Upper lobe of right lung (tissue), 1 donor: ENCODE measurements at regions not wholly inside any gene's neighbourhood (a gene's known extent, or its start where the extent isn't known, plus 50 kb on each side); places are given as distances from the start of the nearest gene placed in this dataset.
"Not testable (repeated sequence)": the region's sequence is repeated elsewhere in the genome, so short reads cannot be mapped to it uniquely, and the experiment has no call there.

Source experiments
- ATAC-seq: fragments of 200-7000 bp; cut with Tn5 transposase; one replicate; pipeline ENCODE4 v1.9.1; 2020; ENCODE audit warnings: mild to moderate bottlenecking, moderate library complexity
- DNase-seq: peaks from one replicate; pipeline ENCODE4 v3.0.0-alpha.2; 2020
- H3K27ac ChIP-seq: fragments of 200-600 bp; one replicate; pipeline ENCODE4 v1.8.0; 2022
- H3K27me3 ChIP-seq: fragments of 200-600 bp; one replicate; pipeline ENCODE4 v1.8.0; 2022; ENCODE audit warnings: mild to moderate bottlenecking
- H3K36me3 ChIP-seq: fragments of 200-600 bp; one replicate; pipeline ENCODE4 v1.8.0; 2022
- H3K4me1 ChIP-seq: fragments of 200-600 bp; one replicate; pipeline ENCODE4 v1.8.0; 2022
- H3K4me3 ChIP-seq: fragments of 200-600 bp; one replicate; pipeline ENCODE4 v1.8.0; 2022; ENCODE audit warnings: mild to moderate bottlenecking
- H3K9me3 ChIP-seq: fragments of 200-600 bp; one replicate; pipeline ENCODE4 v1.8.0; 2022
- CTCF ChIP-seq: fragments of 200-600 bp; IDR thresholded peaks from one replicate; pipeline ENCODE4 v1.8.0; 2022; ENCODE audit warnings: antibody characterized with exemption
- intact Hi-C: fragments of 100-400 bp; cut with DNase I; formaldehyde crosslinking; loops from one replicate; pipeline ENCODE4 v1.11.0; 2022
- donor health status: DM: no; HTN: yes; CAD: no; lungs with severe emphysema.

- TF ChIP-seq CTCF: no peak
- H3K27me3 ChIP-seq: no peaks in the 10 kb centered on the region
- H3K9me3 ChIP-seq: no peaks in the 10 kb centered on the region
- DNase-seq (no peak), ATAC-seq (no peak)
- H3K4me1 ChIP-seq: peaks cover 14% of the 10 kb centered on the region
- no peaks in the 10 kb centered on the region for H3K36me3 ChIP-seq
- peak overlapping the region; percentile 70 for H3K27ac ChIP-seq
- no peak overlapping the region for H3K4me3 ChIP-seq
- intact Hi-C loops: no loop called here
These were observed 403.6 kb downstream of the SPRY2 start for GRCh38 chr13:79937311-79937710.

- intact Hi-C loops: no loop called here
- H3K4me1 ChIP-seq: peaks cover 14% of the 10 kb centered on the region
- DNase-seq (no peak), ATAC-seq (peak; percentile 90)
- H3K9me3 ChIP-seq: no peaks in the 10 kb centered on the region
- no peak for TF ChIP-seq CTCF
- no peaks in the 10 kb centered on the region for H3K27me3 ChIP-seq
- no peak overlapping the region for H3K4me3 ChIP-seq
- H3K36me3 ChIP-seq: no peaks in the 10 kb centered on the region
- H3K27ac ChIP-seq: peak overlapping the region; percentile 70
These were observed 404.4 kb downstream of the SPRY2 start for GRCh38 chr13:79936368-79937136.

GRCh38 chr13:79935121-79935520, 405.8 kb downstream of the SPRY2 start:
- no peak overlapping the region for H3K4me3 ChIP-seq
- H3K36me3 ChIP-seq: no peaks in the 10 kb centered on the region
- no peak for DNase-seq
- no peak overlapping the region for H3K27ac ChIP-seq
- H3K27me3 ChIP-seq: no peaks in the 10 kb centered on the region
- H3K4me1 ChIP-seq: peaks cover 14% of the 10 kb centered on the region
- intact Hi-C loops: no loop called here
- no peak for TF ChIP-seq CTCF
- no peak for ATAC-seq
- peaks cover 4% of the 10 kb centered on the region for H3K9me3 ChIP-seq

- Histone ChIP-seq H3K9me3 (peaks cover 4% of the 10 kb centered on the region), H3K27ac (no peak overlapping the region), H3K27me3 (no peaks in the 10 kb centered on the region), H3K4me3 (no peak overlapping the region), H3K36me3 (no peaks in the 10 kb centered on the region), H3K4me1 (peaks cover 14% of the 10 kb centered on the region)
- DNase-seq: no peak
- intact Hi-C loops: no loop called here
- TF ChIP-seq CTCF: no peak
- no peak for ATAC-seq
These were observed 407.5 kb downstream of the SPRY2 start for GRCh38 chr13:79933389-79933788.

- DNase-seq: no peak
- peaks cover 14% of the 10 kb centered on the region for H3K4me1 ChIP-seq
- H3K27me3 ChIP-seq: no peaks in the 10 kb centered on the region
- no peak overlapping the region for H3K27ac ChIP-seq
- intact Hi-C loops: no loop called here
- H3K36me3 ChIP-seq: no peaks in the 10 kb centered on the region
- TF ChIP-seq CTCF: no peak
- no peak overlapping the region for H3K4me3 ChIP-seq
- H3K9me3 ChIP-seq: peaks cover 4% of the 10 kb centered on the region
- no peak for ATAC-seq
These were observed 408.4 kb downstream of the SPRY2 start for GRCh38 chr13:79932556-79932955.

GRCh38 chr13:79923973-79924556, 416.9 kb downstream of the SPRY2 start:
- ATAC-seq, H3K36me3 ChIP-seq, intact Hi-C loops: not testable (repeated sequence)

More at GRCh38 chr13:79923973-79924556, 416.9 kb downstream of the SPRY2 start:
- H3K4me1 ChIP-seq, H3K4me3 ChIP-seq, H3K9me3 ChIP-seq, DNase-seq, H3K27me3 ChIP-seq, H3K27ac ChIP-seq: not testable (repeated sequence)
